H1 (cell line): ENCODE measurements at regions not wholly inside any gene's neighbourhood (a gene's known extent, or its start where the extent isn't known, plus 50 kb on each side); places are given as distances from the start of the nearest gene placed in this dataset.

Experiments
- BACH1 ChIP-seq: IDR thresholded peaks from 2 replicates; pipeline ENCODE4 v1.6.1; 2012; ENCODE audit warnings: low read length, improper control_type of control experiment
- JUND ChIP-seq: IDR thresholded peaks from 2 replicates; pipeline ENCODE4 v1.6.1; 2011; ENCODE audit warnings: mild to moderate bottlenecking, improper control_type of control experiment, low read length
- KDM1A ChIP-seq: fragments of 200-600, 300-600 bp; sonication (generic); IDR thresholded peaks from 2 replicates; pipeline ENCODE4 v1.7.1; 2016; ENCODE audit warnings: mild to moderate bottlenecking, low read length, borderline replicate concordance
- MAFK ChIP-seq: IDR thresholded peaks from 2 replicates; pipeline ENCODE4 v1.6.1; 2012; ENCODE audit warnings: low read depth, mild to moderate bottlenecking, improper control_type of control experiment, low read length
- POLR2A ChIP-seq, 2 experiments: IDR thresholded peaks; 1 replicate in 1 of 2; 2 replicates in 1 of 2; pipeline ENCODE4 v1.6.1; 2011; ENCODE audit warnings: low read depth in 2 of 2, low read length in 2 of 2, mild to moderate bottlenecking in 2 of 2; ENCODE audit errors: control extremely low read depth in 1 of 2
- RNF2 ChIP-seq: fragments of 200-900, 300-1000 bp; sonication (generic); IDR thresholded peaks from 2 replicates; pipeline ENCODE4 v1.7.1; 2016; ENCODE audit warnings: borderline replicate concordance, low read depth, mild to moderate bottlenecking, antibody characterized with exemption, low read length; ENCODE audit not compliant: poor library complexity, severe bottlenecking; ENCODE audit errors: missing control alignments
- TBP ChIP-seq: IDR thresholded peaks from 2 replicates; pipeline ENCODE4 v1.6.1; 2011; ENCODE audit warnings: low read depth, low read length, improper control_type of control experiment
- TCF12 ChIP-seq: IDR thresholded peaks from 2 replicates; pipeline ENCODE4 v1.6.1; 2011; ENCODE audit warnings: low read depth, mild to moderate bottlenecking, low read length
- TF ChIP-seq, protein P1 (sequence below): fragments of 300-600 bp; sonication (generic); IDR thresholded peaks from 2 replicates; pipeline ENCODE4 v1.7.1; 2012; ENCODE audit warnings: low read length, moderate library complexity, mild to moderate bottlenecking, inconsistent platforms; ENCODE audit not compliant: insufficient replicate concordance
- TF ChIP-seq, protein P2 (sequence below): IDR thresholded peaks from 2 replicates; pipeline ENCODE4 v1.6.1; 2012; ENCODE audit warnings: inconsistent platforms

DNA sequence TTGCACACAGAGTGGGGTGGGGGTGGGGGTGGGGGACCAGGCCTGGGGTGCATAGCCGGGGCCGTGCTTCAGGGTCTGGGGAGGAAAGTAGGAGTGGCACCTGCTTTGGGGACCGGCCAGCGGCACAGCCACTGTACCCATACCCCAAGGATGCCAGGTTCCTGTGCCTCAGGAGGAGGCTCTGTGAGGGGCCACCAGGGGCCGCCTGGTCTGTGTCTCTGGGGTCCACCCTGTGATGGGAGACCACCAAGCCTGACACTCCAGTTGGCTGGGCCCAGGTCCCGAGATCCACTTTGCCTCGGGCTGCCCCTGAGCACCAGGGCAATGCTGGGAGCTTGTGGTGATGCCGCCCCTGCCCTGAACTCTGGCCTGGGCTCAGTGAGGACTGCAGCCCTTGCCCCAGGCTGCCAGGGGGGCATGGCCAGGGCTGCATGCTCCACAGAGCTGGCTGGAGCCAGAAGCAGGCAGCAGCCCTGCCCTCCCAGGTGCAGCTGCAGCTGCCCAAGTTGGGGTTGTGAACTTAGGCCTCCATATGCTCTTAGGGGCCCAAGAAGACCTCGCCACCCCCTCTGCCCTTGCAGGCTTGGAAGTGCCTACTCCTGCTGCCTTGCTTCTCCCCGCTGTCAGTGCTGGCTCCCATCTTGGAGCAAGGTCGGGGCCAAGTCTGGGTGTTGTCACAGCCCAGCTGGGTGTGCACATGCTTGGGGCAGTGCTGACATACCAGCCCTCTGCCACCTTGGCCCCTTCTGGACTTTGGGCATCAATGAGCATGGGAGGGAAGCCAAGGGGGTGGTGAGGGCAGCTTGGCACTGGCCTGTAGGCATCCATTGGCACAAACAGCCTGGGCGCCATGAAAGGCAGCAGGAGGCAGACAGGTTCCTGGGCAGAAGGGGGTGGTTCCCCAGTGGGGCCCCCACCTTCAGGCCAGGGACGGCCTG is 123.3 kb upstream of the THY1 start (continued):
- TF ChIP-seq, protein P1, sequence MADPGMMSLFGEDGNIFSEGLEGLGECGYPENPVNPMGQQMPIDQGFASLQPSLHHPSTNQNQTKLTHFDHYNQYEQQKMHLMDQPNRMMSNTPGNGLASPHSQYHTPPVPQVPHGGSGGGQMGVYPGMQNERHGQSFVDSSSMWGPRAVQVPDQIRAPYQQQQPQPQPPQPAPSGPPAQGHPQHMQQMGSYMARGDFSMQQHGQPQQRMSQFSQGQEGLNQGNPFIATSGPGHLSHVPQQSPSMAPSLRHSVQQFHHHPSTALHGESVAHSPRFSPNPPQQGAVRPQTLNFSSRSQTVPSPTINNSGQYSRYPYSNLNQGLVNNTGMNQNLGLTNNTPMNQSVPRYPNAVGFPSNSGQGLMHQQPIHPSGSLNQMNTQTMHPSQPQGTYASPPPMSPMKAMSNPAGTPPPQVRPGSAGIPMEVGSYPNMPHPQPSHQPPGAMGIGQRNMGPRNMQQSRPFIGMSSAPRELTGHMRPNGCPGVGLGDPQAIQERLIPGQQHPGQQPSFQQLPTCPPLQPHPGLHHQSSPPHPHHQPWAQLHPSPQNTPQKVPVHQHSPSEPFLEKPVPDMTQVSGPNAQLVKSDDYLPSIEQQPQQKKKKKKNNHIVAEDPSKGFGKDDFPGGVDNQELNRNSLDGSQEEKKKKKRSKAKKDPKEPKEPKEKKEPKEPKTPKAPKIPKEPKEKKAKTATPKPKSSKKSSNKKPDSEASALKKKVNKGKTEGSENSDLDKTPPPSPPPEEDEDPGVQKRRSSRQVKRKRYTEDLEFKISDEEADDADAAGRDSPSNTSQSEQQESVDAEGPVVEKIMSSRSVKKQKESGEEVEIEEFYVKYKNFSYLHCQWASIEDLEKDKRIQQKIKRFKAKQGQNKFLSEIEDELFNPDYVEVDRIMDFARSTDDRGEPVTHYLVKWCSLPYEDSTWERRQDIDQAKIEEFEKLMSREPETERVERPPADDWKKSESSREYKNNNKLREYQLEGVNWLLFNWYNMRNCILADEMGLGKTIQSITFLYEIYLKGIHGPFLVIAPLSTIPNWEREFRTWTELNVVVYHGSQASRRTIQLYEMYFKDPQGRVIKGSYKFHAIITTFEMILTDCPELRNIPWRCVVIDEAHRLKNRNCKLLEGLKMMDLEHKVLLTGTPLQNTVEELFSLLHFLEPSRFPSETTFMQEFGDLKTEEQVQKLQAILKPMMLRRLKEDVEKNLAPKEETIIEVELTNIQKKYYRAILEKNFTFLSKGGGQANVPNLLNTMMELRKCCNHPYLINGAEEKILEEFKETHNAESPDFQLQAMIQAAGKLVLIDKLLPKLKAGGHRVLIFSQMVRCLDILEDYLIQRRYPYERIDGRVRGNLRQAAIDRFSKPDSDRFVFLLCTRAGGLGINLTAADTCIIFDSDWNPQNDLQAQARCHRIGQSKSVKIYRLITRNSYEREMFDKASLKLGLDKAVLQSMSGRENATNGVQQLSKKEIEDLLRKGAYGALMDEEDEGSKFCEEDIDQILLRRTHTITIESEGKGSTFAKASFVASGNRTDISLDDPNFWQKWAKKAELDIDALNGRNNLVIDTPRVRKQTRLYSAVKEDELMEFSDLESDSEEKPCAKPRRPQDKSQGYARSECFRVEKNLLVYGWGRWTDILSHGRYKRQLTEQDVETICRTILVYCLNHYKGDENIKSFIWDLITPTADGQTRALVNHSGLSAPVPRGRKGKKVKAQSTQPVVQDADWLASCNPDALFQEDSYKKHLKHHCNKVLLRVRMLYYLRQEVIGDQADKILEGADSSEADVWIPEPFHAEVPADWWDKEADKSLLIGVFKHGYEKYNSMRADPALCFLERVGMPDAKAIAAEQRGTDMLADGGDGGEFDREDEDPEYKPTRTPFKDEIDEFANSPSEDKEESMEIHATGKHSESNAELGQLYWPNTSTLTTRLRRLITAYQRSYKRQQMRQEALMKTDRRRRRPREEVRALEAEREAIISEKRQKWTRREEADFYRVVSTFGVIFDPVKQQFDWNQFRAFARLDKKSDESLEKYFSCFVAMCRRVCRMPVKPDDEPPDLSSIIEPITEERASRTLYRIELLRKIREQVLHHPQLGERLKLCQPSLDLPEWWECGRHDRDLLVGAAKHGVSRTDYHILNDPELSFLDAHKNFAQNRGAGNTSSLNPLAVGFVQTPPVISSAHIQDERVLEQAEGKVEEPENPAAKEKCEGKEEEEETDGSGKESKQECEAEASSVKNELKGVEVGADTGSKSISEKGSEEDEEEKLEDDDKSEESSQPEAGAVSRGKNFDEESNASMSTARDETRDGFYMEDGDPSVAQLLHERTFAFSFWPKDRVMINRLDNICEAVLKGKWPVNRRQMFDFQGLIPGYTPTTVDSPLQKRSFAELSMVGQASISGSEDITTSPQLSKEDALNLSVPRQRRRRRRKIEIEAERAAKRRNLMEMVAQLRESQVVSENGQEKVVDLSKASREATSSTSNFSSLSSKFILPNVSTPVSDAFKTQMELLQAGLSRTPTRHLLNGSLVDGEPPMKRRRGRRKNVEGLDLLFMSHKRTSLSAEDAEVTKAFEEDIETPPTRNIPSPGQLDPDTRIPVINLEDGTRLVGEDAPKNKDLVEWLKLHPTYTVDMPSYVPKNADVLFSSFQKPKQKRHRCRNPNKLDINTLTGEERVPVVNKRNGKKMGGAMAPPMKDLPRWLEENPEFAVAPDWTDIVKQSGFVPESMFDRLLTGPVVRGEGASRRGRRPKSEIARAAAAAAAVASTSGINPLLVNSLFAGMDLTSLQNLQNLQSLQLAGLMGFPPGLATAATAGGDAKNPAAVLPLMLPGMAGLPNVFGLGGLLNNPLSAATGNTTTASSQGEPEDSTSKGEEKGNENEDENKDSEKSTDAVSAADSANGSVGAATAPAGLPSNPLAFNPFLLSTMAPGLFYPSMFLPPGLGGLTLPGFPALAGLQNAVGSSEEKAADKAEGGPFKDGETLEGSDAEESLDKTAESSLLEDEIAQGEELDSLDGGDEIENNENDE = no peak
- TF ChIP-seq TBP = no peak
- no peak for TF ChIP-seq RNF2
- no peak for TF ChIP-seq KDM1A
- TF ChIP-seq, protein P2, sequence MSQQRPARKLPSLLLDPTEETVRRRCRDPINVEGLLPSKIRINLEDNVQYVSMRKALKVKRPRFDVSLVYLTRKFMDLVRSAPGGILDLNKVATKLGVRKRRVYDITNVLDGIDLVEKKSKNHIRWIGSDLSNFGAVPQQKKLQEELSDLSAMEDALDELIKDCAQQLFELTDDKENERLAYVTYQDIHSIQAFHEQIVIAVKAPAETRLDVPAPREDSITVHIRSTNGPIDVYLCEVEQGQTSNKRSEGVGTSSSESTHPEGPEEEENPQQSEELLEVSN = no peak
- TF ChIP-seq POLR2A (IDR thresholded peaks at IDR 0.05; ENCODE audit: control extremely low read depth in 1 of 2, low read depth in 2 of 2, low read length in 2 of 2) = no peak
- TF ChIP-seq JUND = no peak
- TF ChIP-seq MAFK = no peak
- TF ChIP-seq BACH1 = no peak
- no peak for TF ChIP-seq TCF12
